IMR-90 (cell line): ENCODE measurements at regions not wholly inside any gene's neighbourhood (a gene's known extent, or its start where the extent isn't known, plus 50 kb on each side); places are given as distances from the start of the nearest gene placed in this dataset.

ENCODE experiments used
- ATAC-seq: fragments of 200-7000 bp; cut with Tn5 transposase; 2 replicates; pipeline ENCODE4 v1.9.1; 2020; ENCODE audit warnings: low read depth, mild to moderate bottlenecking, moderate library complexity
- BruUV-seq: library from RNA; stranded (reverse); fragments of 400-500 nt; replicated peaks from 2 replicates; lab custom pipeline; 2021; lab: Mats Ljungman, UMichigan
- CTCF ChIA-PET: fragments of 300-600 bp; formaldehyde crosslinking; extraction: SDS; loops from one replicate; lab custom pipeline; 2021; ENCODE audit warnings: antibody characterized with exemption; lab: Yijun Ruan, JAX
- POLR2A ChIA-PET: fragments of 300-600 bp; sonication (Branson Sonifier 250); formaldehyde crosslinking; loops from one replicate; lab custom pipeline; 2022; ENCODE audit warnings: antibody characterized with exemption; ENCODE audit not compliant: unreplicated experiment; lab: Charles Lee
- DNase-seq: peaks from one replicate; pipeline ENCODE4 v3.0.0; 2013
- H2AFZ ChIP-seq: replicated peaks from 2 replicates; pipeline ENCODE3; 2013; ENCODE audit warnings: low read length, mild to moderate bottlenecking; ENCODE audit not compliant: poor library complexity
- H2AK5ac ChIP-seq: 2 replicates; pipeline ENCODE4 v1.6.1; 2013; ENCODE audit warnings: low read depth, low read length, inconsistent platforms
- H2AK9ac ChIP-seq: replicated peaks from 2 replicates; pipeline ENCODE3; 2013; ENCODE audit warnings: mild to moderate bottlenecking, low read depth, low read length, moderate library complexity; ENCODE audit not compliant: poor library complexity
- H2BK120ac ChIP-seq: 2 replicates; pipeline ENCODE4 v1.6.1; 2013; ENCODE audit warnings: low read depth, low read length, inconsistent platforms
- H2BK15ac ChIP-seq: 3 replicates; pipeline ENCODE4 v1.6.1; 2013; ENCODE audit warnings: low read depth, low read length, inconsistent platforms
- H2BK20ac ChIP-seq: 2 replicates; pipeline ENCODE4 v1.6.1; 2013; ENCODE audit warnings: low read depth, mild to moderate bottlenecking, inconsistent platforms, low read length, moderate library complexity
- H2BK5ac ChIP-seq: 2 replicates; pipeline ENCODE4 v1.6.1; 2013; ENCODE audit warnings: mild to moderate bottlenecking, low read depth, low read length, inconsistent platforms; ENCODE audit not compliant: poor library complexity, severe bottlenecking
- H3K14ac ChIP-seq: replicated peaks from 2 replicates; pipeline ENCODE4 v1.6.1; 2013; ENCODE audit warnings: low read depth, low read length, inconsistent platforms
- H3K18ac ChIP-seq: 2 replicates; pipeline ENCODE4 v1.6.1; 2013; ENCODE audit warnings: low read depth, low read length, control low read depth
- H3K23ac ChIP-seq: 2 replicates; pipeline ENCODE4 v1.6.1; 2013; ENCODE audit warnings: low read depth, low read length, inconsistent platforms
- H3K27ac ChIP-seq: 2 replicates; pipeline ENCODE4 v1.5.1; 2013; ENCODE audit warnings: mild to moderate bottlenecking, control low read depth, low read length; ENCODE audit not compliant: insufficient read depth
- H3K27me3 ChIP-seq: 2 replicates; pipeline ENCODE4 v1.6.1; 2013; ENCODE audit warnings: low read length; ENCODE audit not compliant: control insufficient read depth, insufficient read depth
- H3K36me3 ChIP-seq: 2 replicates; pipeline ENCODE4 v1.6.1; 2013; ENCODE audit warnings: low read length, mixed read lengths; ENCODE audit not compliant: control insufficient read depth, insufficient read depth
- H3K4ac ChIP-seq: 2 replicates; pipeline ENCODE4 v1.6.1; 2013; ENCODE audit warnings: low read depth, low read length, inconsistent platforms
- H3K4me1 ChIP-seq: 2 replicates; pipeline ENCODE4 v1.6.1; 2013; ENCODE audit warnings: low read length, mixed read lengths; ENCODE audit not compliant: control insufficient read depth, insufficient read depth
- H3K4me2 ChIP-seq: 2 replicates; pipeline ENCODE4 v1.6.1; 2013; ENCODE audit warnings: low read depth, mild to moderate bottlenecking, control low read depth, low read length, moderate library complexity
- H3K4me3 ChIP-seq: 2 replicates; pipeline ENCODE4 v1.5.1; 2013; ENCODE audit warnings: low read depth, mild to moderate bottlenecking, control low read depth, low read length, moderate library complexity; ENCODE audit not compliant: insufficient read depth
- H3K56ac ChIP-seq: 2 replicates; pipeline ENCODE4 v1.6.1; 2013; ENCODE audit warnings: low read length, inconsistent platforms; ENCODE audit not compliant: insufficient read depth; ENCODE audit errors: extremely low read depth
- H3K79me1 ChIP-seq, 2 experiments: 2 replicates each; pipeline ENCODE4 v1.6.1; 2013; ENCODE audit warnings: low read length in 2 of 2, inconsistent platforms in 1 of 2, low read depth in 1 of 2
- H3K9ac ChIP-seq: 2 replicates; pipeline ENCODE4 v1.6.1; 2013; ENCODE audit warnings: low read depth, low read length, control low read depth
- H3K9me1 ChIP-seq: 2 replicates; pipeline ENCODE4 v1.6.1; 2013; ENCODE audit warnings: low read length, inconsistent platforms; ENCODE audit not compliant: insufficient read depth
- H3K9me3 ChIP-seq: 2 replicates; pipeline ENCODE4 v1.6.1; 2013; ENCODE audit warnings: low read length; ENCODE audit not compliant: control insufficient read depth, insufficient read depth
- H4K20me1 ChIP-seq: 2 replicates; pipeline ENCODE4 v1.6.1; 2013; ENCODE audit warnings: low read length, inconsistent platforms; ENCODE audit not compliant: insufficient read depth
- H4K5ac ChIP-seq: 2 replicates; pipeline ENCODE4 v1.6.1; 2013; ENCODE audit warnings: mild to moderate bottlenecking, low read depth, low read length, control low read depth
- H4K8ac ChIP-seq, 2 experiments: 2 replicates each; pipeline ENCODE4 v1.6.1; 2013; ENCODE audit warnings: low read depth in 2 of 2, low read length in 2 of 2, control low read depth in 1 of 2, inconsistent platforms in 1 of 2
- H4K91ac ChIP-seq: 2 replicates; pipeline ENCODE4 v1.6.1; 2013; ENCODE audit warnings: low read depth, low read length, inconsistent platforms; ENCODE audit not compliant: insufficient read depth
- CEBPB ChIP-seq: IDR thresholded peaks from 2 replicates; pipeline ENCODE4 v1.6.1; 2012; ENCODE audit warnings: low read depth, low read length, improper control_type of control experiment
- CHD1 ChIP-seq: IDR thresholded peaks from 2 replicates; pipeline ENCODE4 v1.6.1; 2012; ENCODE audit warnings: low read depth, low read length, improper control_type of control experiment
- MAFK ChIP-seq: IDR thresholded peaks from 2 replicates; pipeline ENCODE4 v1.6.1; 2012; ENCODE audit warnings: low read depth, low read length, improper control_type of control experiment
- MAZ ChIP-seq: IDR thresholded peaks from 2 replicates; pipeline ENCODE4 v1.6.1; 2012; ENCODE audit warnings: low read depth, mild to moderate bottlenecking, low read length, improper control_type of control experiment, moderate library complexity, borderline replicate concordance
- NFE2L2 ChIP-seq: fragments of 150-350 bp; IDR thresholded peaks from 2 replicates; pipeline ENCODE4 v1.6.1; 2016; ENCODE audit warnings: low read depth, mild to moderate bottlenecking, low read length
- RAD21 ChIP-seq: IDR thresholded peaks from 2 replicates; pipeline ENCODE4 v1.6.1; 2012; ENCODE audit warnings: low read length, improper control_type of control experiment
- RCOR1 ChIP-seq: IDR thresholded peaks from 2 replicates; pipeline ENCODE4 v1.6.1; 2012; ENCODE audit warnings: mild to moderate bottlenecking, low read length, improper control_type of control experiment; ENCODE audit not compliant: insufficient replicate concordance
- RFX5 ChIP-seq: IDR thresholded peaks from 2 replicates; pipeline ENCODE4 v1.8.0; 2012; ENCODE audit warnings: low read depth, mild to moderate bottlenecking, low read length, moderate library complexity
- SMC3 ChIP-seq: fragments of 150-350 bp; IDR thresholded peaks from 2 replicates; pipeline ENCODE4 v1.6.1; 2016; ENCODE audit warnings: low read depth, mild to moderate bottlenecking, antibody characterized with exemption, low read length, moderate library complexity
- WGBS, 2 experiments: methylation state at CpG; one replicate each; pipeline versions ENCODE4 v1.1.5 to v1.1.7; 2013; ENCODE audit warnings: missing lambda C conversion rate in 2 of 2; ENCODE audit not compliant: insufficient read length in 1 of 2; ENCODE audit errors: extremely low coverage in 2 of 2; 5-methylcytosine and 5-hydroxymethylcytosine counted together
- dilution Hi-C: fragments of 300-500 bp; cut with HindIII; formaldehyde crosslinking; loops from one replicate; pipeline ENCODE4 v1.14.3; 2018; ENCODE audit warnings: low sequenced_read_pairs; ENCODE audit not compliant: unreplicated experiment
- in situ Hi-C: fragments of 300-500 bp; cut with MboI; formaldehyde crosslinking; loops from 3 replicates; pipeline ENCODE4 v1.14.3; 2019; ENCODE audit warnings: low sequenced_read_pairs, inconsistent platforms, mixed read lengths
- intact Hi-C: fragments of 100-400 bp; cut with micrococcal nuclease; formaldehyde crosslinking; loops from 2 replicates; pipeline ENCODE4 v1.10.0; 2022
- TF ChIP-seq, protein P1 (sequence below): fragments of 150-350 bp; IDR thresholded peaks from 2 replicates; pipeline ENCODE4 v1.6.1; 2016; ENCODE audit warnings: low read depth, mild to moderate bottlenecking, low read length, moderate library complexity, borderline replicate concordance
- TF ChIP-seq, protein P2 (sequence below): conservative IDR thresholded peaks from 2 replicates; pipeline ENCODE4 v1.5.1; 2012; ENCODE audit warnings: mild to moderate bottlenecking, low read depth, low read length, improper control_type of control experiment

DNA sequence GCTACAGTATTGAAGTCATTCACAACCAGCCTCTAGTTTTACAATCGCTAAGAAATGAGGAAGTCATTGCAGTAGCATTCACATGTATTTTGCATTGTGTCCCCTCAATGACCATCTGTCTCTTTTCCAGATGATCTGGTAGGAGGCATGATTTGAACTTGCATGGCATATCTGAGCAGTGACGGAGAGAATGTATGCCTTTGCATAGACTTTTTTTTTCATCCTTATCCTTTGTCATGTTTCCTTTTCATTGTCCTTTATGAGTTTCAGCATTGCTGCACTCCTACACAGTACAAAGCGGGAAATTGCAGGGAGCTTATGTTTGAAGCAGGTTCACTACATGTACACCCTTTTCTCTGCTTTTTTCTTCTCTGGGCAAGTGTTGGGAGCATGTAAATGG lies 516.4 kb upstream of the GRIA3 start:
- Histone ChIP-seq H4K20me1 (no peaks in the 10 kb centered on the region), H2AK9ac (no peak overlapping the region), H3K56ac (no peak overlapping the region), H4K91ac (no peak overlapping the region), H4K5ac (no peak overlapping the region), H3K9me1 (no peaks in the 10 kb centered on the region), H2BK120ac (no peak overlapping the region), H3K4me3 (no peak overlapping the region), H2BK5ac (no peak overlapping the region), H3K9ac (no peak overlapping the region), H2BK15ac (no peak overlapping the region), H3K27ac (no peak overlapping the region), H2BK20ac (no peak overlapping the region), H3K18ac (no peak overlapping the region), H3K14ac (no peak overlapping the region), H2AFZ (no peak overlapping the region), H3K23ac (no peak overlapping the region), H3K9me3 (no peaks in the 10 kb centered on the region), H3K4ac (no peak overlapping the region), H3K36me3 (no peaks in the 10 kb centered on the region), H3K27me3 (no peaks in the 10 kb centered on the region), H3K4me1 (no peaks in the 10 kb centered on the region), H3K79me1 (no peaks in the 10 kb centered on the region), H2AK5ac (no peak overlapping the region), H4K8ac (no peak overlapping the region), H3K4me2 (no peak overlapping the region)
- ChIA-PET POLR2A (no interaction called here), CTCF (no interaction called here)
- TF ChIP-seq, protein P1, sequence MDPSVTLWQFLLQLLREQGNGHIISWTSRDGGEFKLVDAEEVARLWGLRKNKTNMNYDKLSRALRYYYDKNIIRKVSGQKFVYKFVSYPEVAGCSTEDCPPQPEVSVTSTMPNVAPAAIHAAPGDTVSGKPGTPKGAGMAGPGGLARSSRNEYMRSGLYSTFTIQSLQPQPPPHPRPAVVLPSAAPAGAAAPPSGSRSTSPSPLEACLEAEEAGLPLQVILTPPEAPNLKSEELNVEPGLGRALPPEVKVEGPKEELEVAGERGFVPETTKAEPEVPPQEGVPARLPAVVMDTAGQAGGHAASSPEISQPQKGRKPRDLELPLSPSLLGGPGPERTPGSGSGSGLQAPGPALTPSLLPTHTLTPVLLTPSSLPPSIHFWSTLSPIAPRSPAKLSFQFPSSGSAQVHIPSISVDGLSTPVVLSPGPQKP: no peak
- TF ChIP-seq NFE2L2: no peak
- no peak for TF ChIP-seq MAZ
- no peak for TF ChIP-seq MAFK
- no peak for TF ChIP-seq SMC3
- no peak for TF ChIP-seq RAD21
- no peak for TF ChIP-seq RCOR1
- TF ChIP-seq CEBPB: no peak
- no peak for TF ChIP-seq RFX5
- no peak for TF ChIP-seq CHD1
- TF ChIP-seq, protein P2, sequence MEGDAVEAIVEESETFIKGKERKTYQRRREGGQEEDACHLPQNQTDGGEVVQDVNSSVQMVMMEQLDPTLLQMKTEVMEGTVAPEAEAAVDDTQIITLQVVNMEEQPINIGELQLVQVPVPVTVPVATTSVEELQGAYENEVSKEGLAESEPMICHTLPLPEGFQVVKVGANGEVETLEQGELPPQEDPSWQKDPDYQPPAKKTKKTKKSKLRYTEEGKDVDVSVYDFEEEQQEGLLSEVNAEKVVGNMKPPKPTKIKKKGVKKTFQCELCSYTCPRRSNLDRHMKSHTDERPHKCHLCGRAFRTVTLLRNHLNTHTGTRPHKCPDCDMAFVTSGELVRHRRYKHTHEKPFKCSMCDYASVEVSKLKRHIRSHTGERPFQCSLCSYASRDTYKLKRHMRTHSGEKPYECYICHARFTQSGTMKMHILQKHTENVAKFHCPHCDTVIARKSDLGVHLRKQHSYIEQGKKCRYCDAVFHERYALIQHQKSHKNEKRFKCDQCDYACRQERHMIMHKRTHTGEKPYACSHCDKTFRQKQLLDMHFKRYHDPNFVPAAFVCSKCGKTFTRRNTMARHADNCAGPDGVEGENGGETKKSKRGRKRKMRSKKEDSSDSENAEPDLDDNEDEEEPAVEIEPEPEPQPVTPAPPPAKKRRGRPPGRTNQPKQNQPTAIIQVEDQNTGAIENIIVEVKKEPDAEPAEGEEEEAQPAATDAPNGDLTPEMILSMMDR: no peak
- no CpG with 5 or more reads among the region's 3 CpGs for WGBS, 2 experiments
- DNase-seq: no peak
- no peak for ATAC-seq
- no TSS peak for BruUV-seq
- in situ Hi-C loops (no loop called here), intact Hi-C loops (no loop called here), dilution Hi-C loops (no loop called here)
